ENCODE measurements at regions not wholly inside any gene's neighbourhood (a gene's known extent, or its start where the extent isn't known, plus 50 kb on each side); places are given as distances from the start of the nearest gene placed in this dataset.
"Not testable (repeated sequence)": the region's sequence is repeated elsewhere in the genome, so short reads cannot be mapped to it uniquely, and the experiment has no call there.

GRCh38 chr15:37425541-37425940 lies 325.2 kb upstream of the MEIS2 start:
- no peak for TF ChIP-seq CTCF (IDR thresholded peaks at IDR 0.05; ENCODE audit: partially characterized antibody, unreplicated experiment)
- no peaks in the 10 kb centered on the region for H3K36me3 Mint-ChIP-seq (ENCODE audit: unreplicated experiment)
- no peak overlapping the region for H3K4me3 Mint-ChIP-seq (ENCODE audit: unreplicated experiment)
- no peaks in the 10 kb centered on the region for H3K27me3 Mint-ChIP-seq (ENCODE audit: unreplicated experiment)
- no peak for DNase-seq
- no peak overlapping the region for H3K27ac Mint-ChIP-seq (ENCODE audit: unreplicated experiment)
- no peaks in the 10 kb centered on the region for H3K4me1 Mint-ChIP-seq (ENCODE audit: low read depth, unreplicated experiment)
- H3K9me3 Mint-ChIP-seq (ENCODE audit: unreplicated experiment): no peaks in the 10 kb centered on the region

- H3K27me3 Mint-ChIP-seq (ENCODE audit: unreplicated experiment); H3K4me3 Mint-ChIP-seq (ENCODE audit: unreplicated experiment); H3K27ac Mint-ChIP-seq (ENCODE audit: unreplicated experiment); H3K36me3 Mint-ChIP-seq (ENCODE audit: unreplicated experiment); H3K4me1 Mint-ChIP-seq (ENCODE audit: low read depth, unreplicated experiment); DNase-seq; H3K9me3 Mint-ChIP-seq (ENCODE audit: unreplicated experiment): not testable (repeated sequence)
Measured at GRCh38 chr15:37427393-37427792, 327.0 kb upstream of the MEIS2 start.

GRCh38 chr15:37446921-37447320 lies 346.6 kb upstream of the MEIS2 start:
- Mint-ChIP-seq H3K36me3 (ENCODE audit: unreplicated experiment) (peaks cover 3% of the 10 kb centered on the region), H3K4me1 (ENCODE audit: low read depth, unreplicated experiment) (no peaks in the 10 kb centered on the region), H3K4me3 (ENCODE audit: unreplicated experiment) (no peak overlapping the region), H3K27ac (ENCODE audit: unreplicated experiment) (no peak overlapping the region), H3K27me3 (ENCODE audit: unreplicated experiment) (peaks cover 2% of the 10 kb centered on the region), H3K9me3 (ENCODE audit: unreplicated experiment) (peaks cover 2% of the 10 kb centered on the region)
- TF ChIP-seq CTCF (IDR thresholded peaks at IDR 0.05; ENCODE audit: partially characterized antibody, unreplicated experiment): no peak
- no peak for DNase-seq

GRCh38 chr15:37452498-37452897 lies 352.1 kb upstream of the MEIS2 start:
- Mint-ChIP-seq H3K4me3 (ENCODE audit: unreplicated experiment) (no peak overlapping the region), H3K4me1 (ENCODE audit: low read depth, unreplicated experiment) (no peaks in the 10 kb centered on the region), H3K36me3 (ENCODE audit: unreplicated experiment) (peaks cover 10% of the 10 kb centered on the region), H3K9me3 (ENCODE audit: unreplicated experiment) (peaks cover 4% of the 10 kb centered on the region), H3K27ac (ENCODE audit: unreplicated experiment) (no peak overlapping the region), H3K27me3 (ENCODE audit: unreplicated experiment) (peaks cover 2% of the 10 kb centered on the region)
- TF ChIP-seq CTCF (IDR thresholded peaks at IDR 0.05; ENCODE audit: partially characterized antibody, unreplicated experiment): no peak
- DNase-seq: no peak

- TF ChIP-seq CTCF (IDR thresholded peaks at IDR 0.05; ENCODE audit: partially characterized antibody, unreplicated experiment): no peak
- H3K27ac Mint-ChIP-seq (ENCODE audit: unreplicated experiment): no peak overlapping the region
- H3K27me3 Mint-ChIP-seq (ENCODE audit: unreplicated experiment): no peaks in the 10 kb centered on the region
- no peaks in the 10 kb centered on the region for H3K36me3 Mint-ChIP-seq (ENCODE audit: unreplicated experiment)
- H3K9me3 Mint-ChIP-seq (ENCODE audit: unreplicated experiment): peaks cover 3% of the 10 kb centered on the region
- no peak for DNase-seq
- no peaks in the 10 kb centered on the region for H3K4me1 Mint-ChIP-seq (ENCODE audit: low read depth, unreplicated experiment)
- H3K4me3 Mint-ChIP-seq (ENCODE audit: unreplicated experiment): no peak overlapping the region
Measured at GRCh38 chr15:37480482-37480881, 380.1 kb upstream of the MEIS2 start.

- Mint-ChIP-seq H3K27ac (ENCODE audit: unreplicated experiment) (no peak overlapping the region), H3K4me1 (ENCODE audit: low read depth, unreplicated experiment) (no peaks in the 10 kb centered on the region), H3K36me3 (ENCODE audit: unreplicated experiment) (no peaks in the 10 kb centered on the region), H3K9me3 (ENCODE audit: unreplicated experiment) (peaks cover 3% of the 10 kb centered on the region), H3K27me3 (ENCODE audit: unreplicated experiment) (no peaks in the 10 kb centered on the region), H3K4me3 (ENCODE audit: unreplicated experiment) (no peak overlapping the region)
- no peak for DNase-seq
- no peak for TF ChIP-seq CTCF (IDR thresholded peaks at IDR 0.05; ENCODE audit: partially characterized antibody, unreplicated experiment)
Measured at GRCh38 chr15:37481126-37481525, 380.8 kb upstream of the MEIS2 start.

Measured in glutamatergic neuron (in vitro differentiated cells).